HL-60 (cell line): ENCODE measurements at regions not wholly inside any gene's neighbourhood (a gene's known extent, or its start where the extent isn't known, plus 50 kb on each side); places are given as distances from the start of the nearest gene placed in this dataset.

Experiments
- CTCF ChIP-seq: IDR thresholded peaks from one replicate; pipeline ENCODE4 v1.5.1; 2011; ENCODE audit warnings: low read length, control low read depth, inconsistent platforms; ENCODE audit not compliant: insufficient read depth
- GABPA ChIP-seq: IDR thresholded peaks from 2 replicates; pipeline ENCODE4 v1.6.1; 2012; ENCODE audit warnings: low read depth
- POLR2AphosphoS5 ChIP-seq: IDR thresholded peaks from 2 replicates; pipeline ENCODE4 v1.6.1; 2012; ENCODE audit warnings: low read depth
- REST ChIP-seq: IDR thresholded peaks from 2 replicates; pipeline ENCODE4 v1.6.1; 2012; ENCODE audit warnings: low read depth; ENCODE audit not compliant: insufficient replicate concordance

DNA sequence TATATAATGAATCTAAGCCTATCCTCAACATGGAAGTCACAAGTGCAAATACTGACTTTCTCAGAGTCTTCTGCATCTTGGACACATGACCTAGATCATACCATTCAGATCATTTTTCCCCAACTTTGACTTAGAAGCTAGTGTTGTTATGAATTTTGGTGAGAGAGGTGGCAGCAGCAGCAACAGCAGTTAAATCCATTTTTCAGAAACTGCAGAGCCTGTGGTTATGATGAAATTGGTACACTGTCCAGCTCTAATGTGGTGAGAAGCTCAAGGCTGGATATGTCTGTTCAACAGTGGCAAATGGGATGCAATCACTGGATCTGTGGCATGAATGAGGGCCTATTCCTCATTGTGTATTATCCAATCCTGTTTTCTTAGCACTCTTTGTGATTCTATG lies 290.1 kb upstream of the SATB1 start:
- no peak for TF ChIP-seq REST
- TF ChIP-seq CTCF: no peak
- no peak for TF ChIP-seq POLR2AphosphoS5
- TF ChIP-seq GABPA: no peak
